ENCODE measurements at regions not wholly inside any gene's neighbourhood (a gene's known extent, or its start where the extent isn't known, plus 50 kb on each side); places are given as distances from the start of the nearest gene placed in this dataset.

GRCh38 chr18:45350404-45351156 is 264.7 kb upstream of the SLC14A2 start:
- no peak for DNase-seq

GRCh38 chr18:45352874-45353273 is 262.4 kb upstream of the SLC14A2 start:
- DNase-seq, result no peak

GRCh38 chr18:45353530-45353929 is 261.7 kb upstream of the SLC14A2 start:
- DNase-seq, result no peak

- no peak for DNase-seq
Measured at GRCh38 chr18:45355944-45356520, 259.2 kb upstream of the SLC14A2 start.

- peak; percentile 90 for DNase-seq
Measured at GRCh38 chr18:45357686-45358470, 257.4 kb upstream of the SLC14A2 start.

GRCh38 chr18:45359275-45360009 is 255.8 kb upstream of the SLC14A2 start:
- no peak for DNase-seq

GRCh38 chr18:45361125-45361851 is 254.0 kb upstream of the SLC14A2 start:
- DNase-seq, result peak; percentile 93

- DNase-seq, result no peak
Measured at GRCh38 chr18:45363196-45363595, 252.1 kb upstream of the SLC14A2 start.

GRCh38 chr18:45365835-45366234 is 249.4 kb upstream of the SLC14A2 start:
- DNase-seq, result no peak

GRCh38 chr18:45370255-45371010 is 244.8 kb upstream of the SLC14A2 start:
- DNase-seq, result peak; percentile 70

GRCh38 chr18:45373286-45373880 is 241.9 kb upstream of the SLC14A2 start:
- no peak for DNase-seq

GRCh38 chr18:45374236-45374635 is 241.0 kb upstream of the SLC14A2 start:
- no peak for DNase-seq

GRCh38 chr18:45374878-45375630 is 240.2 kb upstream of the SLC14A2 start:
- no peak for DNase-seq

- no peak for DNase-seq
Measured at GRCh38 chr18:45376193-45376592, 239.1 kb upstream of the SLC14A2 start.

GRCh38 chr18:45378308-45378707 is 237.0 kb upstream of the SLC14A2 start:
- DNase-seq, result no peak

GRCh38 chr18:45378933-45379332 is 236.3 kb upstream of the SLC14A2 start:
- DNase-seq, result no peak

- no peak for DNase-seq
Measured at GRCh38 chr18:45379903-45380302, 235.4 kb upstream of the SLC14A2 start.

- no peak for DNase-seq
Measured at GRCh38 chr18:45381282-45381681, 234.0 kb upstream of the SLC14A2 start.

- DNase-seq, result no peak
Measured at GRCh38 chr18:45383228-45383627, 232.0 kb upstream of the SLC14A2 start.

- DNase-seq, result peak; percentile 68
Measured at GRCh38 chr18:45384137-45384961, 230.9 kb upstream of the SLC14A2 start.

Data from fibroblast of upper back skin (primary cell).